Bone marrow (tissue), 2 donors: ENCODE measurements at regions not wholly inside any gene's neighbourhood (a gene's known extent, or its start where the extent isn't known, plus 50 kb on each side); places are given as distances from the start of the nearest gene placed in this dataset.
A peak's percentile ranks its signal among the peaks of the same experiment; 100 is the strongest.

Experiments used
- DNase-seq, 2 donors: peaks; one replicate each; lab custom pipeline; 2025; lab: John Stamatoyannopoulos, UW

DNA sequence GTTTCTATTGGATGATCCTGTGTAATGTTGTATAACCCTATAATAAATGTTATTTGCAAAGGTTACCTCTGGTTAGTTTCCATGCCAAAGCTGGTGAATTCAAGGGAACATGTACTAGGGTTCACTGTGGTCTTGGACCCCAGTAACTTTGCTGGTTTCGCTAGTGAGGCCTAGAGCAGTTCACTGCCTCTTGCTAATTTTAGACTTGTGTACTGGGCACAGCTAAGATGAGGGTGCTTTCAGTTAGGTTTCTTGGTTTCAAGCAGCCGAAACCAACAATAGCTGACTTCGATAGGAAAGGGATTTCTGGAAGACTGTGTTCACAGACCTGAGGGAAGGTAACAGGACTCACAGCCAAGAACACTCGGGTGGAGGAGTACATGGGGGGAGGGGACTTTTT is 215.5 kb upstream of the BCOR start:
- DNase-seq, result no peak

- no peak for DNase-seq
Measured at GRCh38 chrX:40310447-40310846, 212.7 kb upstream of the BCOR start.

DNA sequence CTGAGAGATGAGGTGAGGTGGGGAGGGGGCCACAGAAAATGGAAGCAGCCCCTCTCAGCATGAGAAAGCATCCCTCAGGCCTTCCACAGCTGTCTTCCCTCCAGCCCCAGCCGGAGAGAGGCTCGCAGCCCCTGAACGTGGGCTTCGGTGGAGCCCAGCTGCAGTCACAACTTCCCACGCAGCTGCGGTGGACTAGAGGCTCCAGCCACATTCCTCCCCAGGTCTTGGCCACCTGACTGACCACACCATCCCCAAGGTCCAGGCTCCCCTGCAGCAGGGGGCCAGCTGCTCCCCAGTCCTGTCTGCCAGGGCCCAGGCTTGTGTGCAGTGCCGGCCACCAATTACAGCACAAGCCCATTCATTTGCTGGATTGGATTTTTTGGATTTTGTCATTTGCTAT is 212.3 kb upstream of the BCOR start:
- DNase-seq, result no peak

DNA sequence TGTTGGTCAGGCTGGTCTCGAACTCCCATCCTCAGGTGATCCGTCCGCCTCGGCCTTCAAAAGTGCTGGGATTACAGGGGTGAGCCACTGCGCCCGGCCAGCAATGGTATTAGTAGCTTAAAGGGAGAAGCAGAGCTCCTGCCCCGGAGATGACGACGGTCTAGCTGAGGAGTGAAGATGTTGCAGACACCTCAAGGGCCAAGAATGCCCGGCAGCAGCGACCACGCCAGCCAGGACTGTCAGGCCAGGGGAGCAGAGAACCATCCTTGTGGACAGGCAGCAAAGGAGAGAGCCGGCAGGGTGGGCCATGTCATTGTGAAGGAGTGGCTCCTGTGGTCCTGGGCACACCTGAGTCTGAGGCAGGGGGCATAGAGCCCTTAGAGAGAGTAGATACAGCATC is 210.1 kb upstream of the BCOR start:
- no peak for DNase-seq

- no peak for DNase-seq
Measured at GRCh38 chrX:40304115-40304514, 206.4 kb upstream of the BCOR start.

GRCh38 chrX:40303256-40304077 is 205.7 kb upstream of the BCOR start:
- peak in 1 of 2 donors; percentile 59 for DNase-seq

DNA sequence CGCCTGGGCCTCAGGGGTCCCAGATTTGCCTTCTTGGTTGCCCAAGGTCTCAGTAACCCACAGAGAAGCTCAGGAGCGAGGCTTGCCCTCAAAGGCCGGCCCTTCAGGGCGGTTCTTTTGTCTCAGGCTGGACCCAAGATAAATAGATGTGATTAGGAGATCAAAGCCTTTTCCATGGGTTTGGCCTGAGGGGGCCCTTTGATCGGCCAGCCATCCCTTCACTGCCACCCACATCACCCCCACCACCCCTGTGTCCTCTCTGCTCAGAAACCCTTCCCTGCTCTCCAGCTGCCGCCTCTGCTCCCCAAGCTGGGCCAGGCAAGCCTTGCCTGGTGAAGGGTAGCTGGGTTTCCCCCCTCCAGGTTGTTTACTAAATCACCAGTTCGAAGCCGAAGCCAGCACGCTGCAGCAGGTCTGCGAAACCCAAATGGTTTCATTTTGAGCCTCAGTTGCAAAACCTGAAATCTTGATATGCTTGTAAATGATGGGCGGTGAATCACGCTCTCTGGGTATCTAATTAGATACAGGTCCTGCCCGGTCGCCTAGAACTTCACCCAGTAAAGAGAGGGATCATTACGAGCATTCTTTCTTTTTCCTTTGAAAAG is 202.6 kb upstream of the BCOR start:
- no peak for DNase-seq

GRCh38 chrX:40299641-40300046 is 201.9 kb upstream of the BCOR start:
- DNase-seq, result no peak

DNA sequence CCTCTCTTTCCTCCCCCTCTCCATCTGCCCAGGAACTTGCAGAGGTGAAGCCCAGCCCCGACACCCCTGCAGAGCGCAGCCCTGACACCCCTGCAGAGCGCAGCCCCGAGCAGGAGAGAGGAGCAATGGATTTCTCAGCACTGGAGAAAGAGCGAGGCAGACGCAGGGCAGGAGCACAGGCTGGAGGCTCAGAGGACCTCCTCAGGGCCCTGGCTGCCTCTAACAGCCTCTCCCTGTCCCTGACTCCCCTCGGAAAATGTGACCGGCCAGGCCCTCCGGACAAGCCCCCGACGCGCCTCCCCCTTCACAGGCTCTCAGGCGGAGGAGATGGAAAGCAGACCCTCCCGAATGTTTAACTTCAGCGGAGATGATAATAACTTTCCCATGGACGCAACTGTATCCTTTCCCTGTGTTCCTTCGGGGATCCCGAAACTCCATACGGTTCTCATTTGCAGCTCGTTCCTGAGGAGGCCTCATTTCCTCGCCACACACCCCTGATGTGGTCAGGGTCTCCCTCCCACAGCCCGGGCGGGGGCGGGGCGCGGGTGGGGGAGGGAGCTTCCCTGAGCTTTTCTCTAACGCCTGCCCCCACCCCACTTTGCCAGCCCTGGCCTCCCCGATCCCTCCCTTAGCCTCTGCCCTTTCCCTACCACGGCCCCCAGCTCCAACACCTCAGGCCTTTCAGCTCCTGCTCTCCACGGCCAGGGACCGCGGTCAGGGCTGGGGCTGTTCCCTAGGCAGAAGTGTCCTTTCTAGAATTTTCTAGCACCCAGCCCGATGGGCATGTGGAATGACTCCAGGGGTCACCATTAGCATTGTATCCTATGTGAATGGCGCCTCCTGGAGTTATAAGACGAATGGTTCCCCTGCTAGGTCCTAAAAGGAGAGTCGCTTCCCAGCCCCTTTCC is 201.1 kb upstream of the BCOR start:
- no peak for DNase-seq

GRCh38 chrX:40298069-40298468 is 200.3 kb upstream of the BCOR start:
- DNase-seq, result no peak

GRCh38 chrX:40291553-40291952 is 193.8 kb upstream of the BCOR start:
- DNase-seq, result no peak

DNA sequence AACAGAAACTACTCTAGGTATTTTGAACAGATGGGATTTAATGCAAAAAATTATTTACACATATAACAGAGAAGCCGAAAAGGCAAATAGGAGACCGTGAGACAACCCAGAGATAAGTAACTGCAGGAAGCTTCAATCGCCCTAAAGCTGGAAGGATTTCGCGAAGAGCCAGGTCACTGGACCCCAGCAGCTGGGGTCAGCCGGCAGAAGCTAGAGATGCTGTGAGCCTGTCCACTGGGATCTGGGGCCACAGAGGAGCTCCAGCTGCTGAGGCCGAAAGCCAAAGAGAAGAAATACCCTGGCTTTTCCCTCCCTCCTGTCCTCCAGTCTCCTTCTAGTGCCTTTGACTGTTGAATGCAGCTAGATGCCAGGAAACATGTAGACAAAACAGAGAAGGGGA is 192.8 kb upstream of the BCOR start:
- DNase-seq, result no peak

- no peak for DNase-seq
Measured at GRCh38 chrX:40285876-40286275, 188.1 kb upstream of the BCOR start.

DNA sequence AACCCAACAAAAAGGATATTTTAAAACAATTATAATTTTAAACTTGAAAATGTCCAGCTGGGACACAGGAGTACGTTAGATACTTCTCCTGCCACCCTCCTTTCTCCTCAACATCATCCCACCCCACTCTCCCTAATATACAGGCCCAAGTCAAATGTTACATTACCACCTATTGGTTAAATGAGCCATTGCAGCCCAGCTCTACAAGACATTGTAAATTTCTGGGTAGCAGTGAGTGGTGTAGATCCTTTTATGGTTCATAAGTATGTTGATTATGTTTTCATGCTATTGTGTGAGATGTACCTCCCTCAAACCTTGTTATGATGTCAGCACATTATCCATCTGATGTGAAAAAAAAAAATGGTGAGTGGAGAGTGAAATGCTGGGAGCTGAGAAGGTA is 187.1 kb upstream of the BCOR start:
- no peak for DNase-seq

GRCh38 chrX:40283981-40284380 is 186.2 kb upstream of the BCOR start:
- DNase-seq, result no peak

DNA sequence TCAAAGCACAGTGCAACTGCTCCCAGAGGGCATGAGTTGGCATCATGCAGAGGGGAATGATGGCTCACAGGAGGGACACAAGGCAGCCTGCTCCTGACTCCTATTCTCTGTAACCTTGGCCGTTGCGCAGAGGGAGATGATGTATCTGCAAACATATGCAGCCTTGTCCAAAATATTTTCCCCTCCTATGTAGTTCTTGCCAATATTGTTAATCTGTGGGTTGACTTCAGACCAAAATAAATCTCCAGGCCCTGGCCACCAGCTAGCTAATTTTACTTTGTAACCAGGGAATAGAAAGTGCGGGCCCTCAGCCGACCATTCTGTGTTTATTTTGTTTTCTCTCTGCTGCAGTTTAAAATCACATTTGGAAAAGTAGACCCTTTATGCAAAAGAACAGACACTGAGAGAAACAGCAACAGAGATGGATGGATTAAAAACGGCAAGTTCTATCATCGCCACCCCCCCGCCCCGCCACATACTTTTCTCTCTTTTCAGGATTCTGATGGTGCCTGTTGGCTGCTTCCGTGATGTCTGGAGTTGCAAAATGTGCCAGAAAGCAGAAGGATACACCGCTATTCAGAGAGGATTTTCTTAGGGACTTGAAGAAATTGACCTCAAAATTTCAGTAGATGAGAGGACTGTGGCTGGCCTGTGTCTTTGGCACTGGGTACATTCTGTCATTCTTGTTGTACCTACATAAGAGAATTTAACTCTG is 185.3 kb upstream of the BCOR start:
- no peak for DNase-seq

- DNase-seq, result no peak
Measured at GRCh38 chrX:40282348-40282747, 184.6 kb upstream of the BCOR start.

GRCh38 chrX:40281336-40282005 is 183.7 kb upstream of the BCOR start:
- DNase-seq, result no peak

DNA sequence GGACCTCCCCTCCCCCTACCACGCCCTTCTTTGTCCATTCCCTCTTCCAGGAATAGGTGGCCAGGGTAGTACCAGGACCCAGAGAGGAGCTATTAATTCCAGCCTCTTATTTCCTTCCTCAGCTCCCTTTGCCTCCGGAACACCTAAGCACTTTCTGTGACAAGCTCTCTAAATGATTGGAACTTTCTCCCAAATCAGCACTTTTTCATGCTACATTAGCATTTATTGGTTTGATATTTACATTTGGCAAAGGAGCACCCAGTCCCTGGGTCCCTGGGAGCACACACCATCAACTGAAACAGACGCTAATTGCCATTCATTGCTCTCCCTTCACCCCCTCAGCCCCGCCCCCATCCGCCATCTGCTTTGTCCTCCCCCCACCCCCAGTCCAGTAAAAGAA is 182.0 kb upstream of the BCOR start:
- DNase-seq, result no peak

DNA sequence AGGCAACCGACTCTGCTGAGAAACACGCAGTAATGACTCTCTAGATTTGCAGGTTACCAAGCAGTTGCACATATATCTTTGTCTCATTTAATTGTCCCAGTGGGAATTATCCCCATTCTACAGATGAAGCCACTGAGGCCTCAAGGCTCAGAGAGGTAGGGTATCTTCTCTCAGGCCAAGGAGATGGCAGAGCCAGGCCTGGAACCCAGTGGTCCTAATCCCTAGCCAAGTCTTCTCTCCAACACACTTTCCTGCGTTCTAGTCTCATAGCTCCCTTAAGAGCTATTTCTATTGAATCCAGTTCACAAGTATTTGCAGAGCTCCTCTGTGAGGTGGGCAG is 181.3 kb upstream of the BCOR start:
- no peak for DNase-seq

DNA sequence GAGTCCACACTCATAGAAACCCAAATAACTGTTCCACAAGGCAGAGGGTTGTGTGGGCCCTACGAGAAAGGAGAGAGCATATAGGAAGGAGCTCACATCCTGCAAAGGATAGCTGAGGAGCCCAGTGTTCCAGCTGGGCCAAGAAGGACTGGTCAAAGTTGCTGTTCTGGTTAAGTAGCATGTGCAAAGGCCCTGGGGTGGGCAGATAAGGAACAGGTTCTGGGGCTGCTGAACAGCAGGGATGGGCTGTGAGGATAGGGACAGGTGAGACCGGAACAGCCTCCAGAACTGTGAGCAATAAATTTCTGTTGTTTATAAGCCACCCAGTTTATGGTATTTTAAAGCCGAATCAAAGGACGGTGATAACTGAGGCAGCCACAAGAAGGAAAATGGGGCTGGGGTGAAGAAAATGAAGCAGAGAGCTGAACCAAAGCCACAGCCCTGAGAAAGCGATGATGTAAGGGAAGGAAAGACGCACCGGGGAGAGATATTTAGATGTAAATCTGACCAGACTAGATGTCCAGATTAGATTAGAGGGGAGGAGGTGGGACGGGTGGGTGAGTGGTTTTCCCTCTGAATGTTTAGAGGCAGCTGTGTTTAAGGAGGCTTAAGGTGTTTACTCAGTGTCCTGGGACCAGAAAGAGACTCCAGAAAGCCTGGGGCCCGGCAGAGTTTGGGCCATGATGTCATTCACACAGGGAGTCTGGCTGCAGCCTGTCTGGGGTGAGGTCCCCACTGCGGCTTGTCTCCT is 180.8 kb upstream of the BCOR start:
- no peak for DNase-seq
